GM19351 (cell line): ENCODE measurements at regions not wholly inside any gene's neighbourhood (a gene's known extent, or its start where the extent isn't known, plus 50 kb on each side); places are given as distances from the start of the nearest gene placed in this dataset.
"Not testable (repeated sequence)": the region's sequence is repeated elsewhere in the genome, so short reads cannot be mapped to it uniquely, and the experiment has no call there.

Experiments used
- ATAC-seq: cut with Tn5 transposase; IDR thresholded peaks from one replicate; pipeline ENCODE4 v1.9.1; 2021; ENCODE audit warnings: mild to moderate bottlenecking, moderate library complexity; ENCODE audit not compliant: unreplicated experiment

DNA sequence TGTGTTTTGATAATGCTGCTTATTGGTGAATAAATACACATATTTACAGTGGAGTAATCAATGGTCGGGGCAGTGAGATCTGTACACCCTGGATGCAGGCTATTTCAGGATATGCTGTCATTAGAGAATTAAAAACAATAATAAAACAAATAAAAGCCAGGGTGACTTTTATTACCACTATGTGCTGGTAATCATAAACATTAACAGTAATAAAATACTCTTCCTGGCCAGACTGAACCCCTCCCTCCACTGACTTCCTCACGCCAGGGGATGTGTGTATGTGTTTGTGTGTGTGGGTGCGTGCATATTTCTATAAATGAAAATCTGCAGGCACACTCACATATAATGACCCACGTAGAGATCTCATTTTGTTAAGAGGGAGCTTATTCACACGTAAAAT lies 98.0 kb upstream of the MAP9 start:
- no peak for ATAC-seq

DNA sequence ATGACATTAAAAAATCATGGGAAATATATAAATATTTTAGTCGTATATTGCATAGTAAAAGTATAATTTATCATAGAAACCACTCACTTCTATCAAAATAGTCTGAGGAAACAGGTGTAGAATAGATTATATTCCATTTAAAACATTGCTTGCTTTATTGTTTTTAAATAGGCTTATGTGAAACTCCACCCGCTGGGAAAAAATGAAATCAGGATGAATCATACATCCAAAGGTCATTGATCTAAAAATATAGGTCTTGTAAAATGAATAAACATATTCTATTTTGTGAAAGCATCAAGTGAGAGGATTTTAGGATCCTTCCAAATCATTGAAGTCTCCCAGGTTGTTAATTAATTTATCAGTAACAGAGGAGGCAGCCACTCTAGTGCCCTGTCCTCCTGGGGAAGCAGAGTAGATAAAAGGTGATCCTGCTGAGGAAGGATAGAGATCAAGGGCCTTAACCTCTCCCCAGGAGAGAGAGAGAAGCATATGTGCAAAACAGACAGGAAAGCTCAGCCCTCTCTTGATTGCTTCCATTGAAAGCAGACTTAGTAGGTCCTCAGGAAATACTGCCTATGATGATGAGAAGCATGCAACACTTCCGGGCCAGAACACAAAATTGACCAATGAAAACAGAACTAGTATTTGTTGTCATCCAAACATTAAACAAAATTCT lies 96.8 kb upstream of the MAP9 start:
- ATAC-seq: no peak

GRCh38 chr4:155468282-155468681 lies 91.5 kb upstream of the MAP9 start:
- ATAC-seq: no peak

GRCh38 chr4:155450676-155451075 lies 73.9 kb upstream of the MAP9 start:
- ATAC-seq: no peak

DNA sequence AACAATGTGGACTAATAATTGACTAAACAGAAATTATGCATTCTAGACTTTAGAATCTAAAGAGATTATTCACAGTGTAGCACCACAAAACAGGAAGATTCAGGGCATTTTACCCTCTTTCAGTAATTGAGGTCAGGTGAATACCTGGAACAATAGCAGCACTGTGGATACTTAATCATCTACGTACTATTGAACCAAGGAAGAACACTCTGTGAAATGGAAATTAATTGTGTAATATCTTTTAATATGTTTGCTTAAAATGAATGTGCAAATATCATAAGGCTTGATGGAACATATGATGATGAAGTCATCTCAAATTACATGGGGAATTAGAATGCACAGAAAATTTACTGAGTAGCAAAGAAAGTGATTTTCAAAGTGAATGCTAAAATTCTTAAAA lies 68.5 kb upstream of the MAP9 start:
- ATAC-seq: no peak

GRCh38 chr4:155444721-155445120 lies 68.0 kb upstream of the MAP9 start:
- ATAC-seq: no peak

DNA sequence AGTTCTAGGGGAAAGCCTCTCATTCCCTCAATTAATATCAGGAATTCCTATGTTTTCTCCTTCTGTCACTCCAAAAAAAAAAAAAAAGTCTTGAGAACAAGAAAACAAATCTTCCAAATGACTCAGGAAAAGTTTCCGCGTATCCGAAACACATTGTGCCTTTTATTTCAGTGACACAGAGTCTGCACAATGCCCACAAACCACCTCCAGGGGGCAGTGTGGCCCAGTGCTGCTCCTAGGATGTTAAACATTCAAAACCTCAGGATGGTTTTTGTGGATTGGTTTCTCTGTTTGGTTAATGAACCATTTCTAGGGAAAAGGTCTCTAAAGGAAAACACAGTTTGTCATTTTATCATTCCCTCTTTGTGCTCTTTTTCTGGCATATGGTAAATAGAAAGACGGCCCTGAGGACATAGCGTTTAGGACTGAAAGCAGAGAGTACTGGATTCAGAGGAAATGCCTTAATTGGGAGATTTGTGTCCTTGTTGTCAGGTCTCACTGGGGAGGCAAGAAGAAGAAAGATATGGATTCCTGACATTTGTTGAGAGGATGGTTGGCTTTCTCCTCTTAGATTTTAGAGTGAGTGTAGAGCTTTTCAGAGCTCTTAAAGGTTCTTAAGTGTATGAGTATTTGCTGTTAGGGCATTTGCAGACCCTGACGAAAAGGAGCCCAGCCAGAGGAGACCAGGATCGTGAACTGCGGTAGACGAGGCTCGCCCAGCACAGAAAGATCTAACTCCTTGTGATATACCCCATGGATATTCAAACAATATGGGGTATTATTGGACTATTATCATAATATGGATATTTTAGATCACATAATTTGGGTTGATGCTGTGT lies 65.7 kb upstream of the MAP9 start:
- peak; percentile 78 for ATAC-seq

DNA sequence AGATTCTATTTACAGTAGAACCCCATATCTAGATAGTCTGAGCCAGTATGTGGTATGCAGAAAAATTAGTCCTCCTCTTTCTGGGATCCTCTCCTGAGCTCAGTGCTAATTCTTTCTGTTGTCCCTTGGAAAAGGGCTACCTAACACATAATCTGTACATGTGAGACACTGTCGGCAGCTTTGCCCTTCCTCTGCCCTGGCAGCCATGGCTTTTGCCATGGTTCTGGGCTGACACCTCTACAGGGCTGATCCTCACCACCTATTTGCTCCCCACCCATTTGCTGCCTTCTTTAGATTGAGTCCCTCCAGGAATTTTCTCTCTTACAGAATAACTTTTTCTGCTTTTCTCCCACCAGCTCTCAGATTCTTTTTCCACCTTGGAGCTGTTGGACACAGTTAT lies 64.7 kb upstream of the MAP9 start:
- no peak for ATAC-seq

- not testable (repeated sequence) for ATAC-seq
These were observed 63.0 kb upstream of the MAP9 start for GRCh38 chr4:155439760-155440159.

GRCh38 chr4:155434904-155435303 lies 58.1 kb upstream of the MAP9 start:
- ATAC-seq: no peak

DNA sequence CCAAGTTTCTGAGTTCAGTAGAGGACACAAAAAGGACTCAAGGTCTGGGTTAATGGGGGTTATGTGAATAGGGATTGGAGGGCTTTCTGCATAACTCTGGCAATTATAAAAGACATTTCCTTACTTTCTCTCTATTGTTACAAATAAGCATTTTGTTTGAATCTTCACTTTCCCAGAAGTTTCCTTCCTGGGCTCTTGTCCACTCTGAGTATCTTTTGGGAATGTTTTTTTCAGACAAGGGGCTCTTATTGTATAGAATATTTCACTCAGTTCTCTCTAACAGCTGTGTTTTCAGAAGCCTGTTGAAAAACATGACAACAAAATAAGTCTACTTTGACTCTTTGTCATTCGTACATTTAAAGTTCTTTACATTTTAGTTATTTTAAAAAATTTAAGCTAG lies 57.6 kb upstream of the MAP9 start:
- ATAC-seq: no peak

DNA sequence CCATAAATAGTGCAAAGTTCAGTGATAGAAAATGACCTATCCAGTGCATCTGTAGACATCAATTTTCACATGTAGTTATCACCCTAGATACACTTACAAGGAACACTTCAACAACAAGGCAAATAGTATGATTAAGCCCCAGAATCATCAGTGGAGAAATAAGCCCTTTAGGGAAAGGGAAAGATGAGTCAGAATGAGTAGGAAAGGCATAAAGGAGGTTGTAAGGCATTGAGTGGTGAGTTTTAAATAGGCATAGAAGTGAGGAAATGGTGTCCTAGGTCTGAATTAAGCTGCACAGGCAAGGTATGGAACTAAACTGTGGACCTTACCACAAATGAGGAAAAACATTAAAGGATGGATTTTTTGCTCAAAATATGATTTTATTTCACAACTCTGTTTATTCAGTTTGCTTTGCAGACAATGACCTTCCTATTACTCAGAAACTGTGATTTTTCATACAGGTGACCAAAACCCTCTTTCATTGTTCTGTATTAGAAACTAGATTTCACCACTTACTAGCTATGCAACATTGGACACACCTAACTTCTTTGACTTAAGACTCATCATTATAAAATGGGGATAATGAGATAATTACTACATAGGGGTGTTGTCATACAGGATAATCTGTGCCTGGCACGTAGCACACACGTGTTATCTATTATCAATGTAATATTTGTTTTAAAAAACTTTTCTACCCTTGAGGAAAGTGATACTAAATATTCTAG lies 57.0 kb upstream of the MAP9 start:
- ATAC-seq: no peak

GRCh38 chr4:155430895-155431795 lies 54.4 kb upstream of the MAP9 start:
- ATAC-seq: no peak

- no peak for ATAC-seq
These were observed 51.4 kb upstream of the MAP9 start for GRCh38 chr4:155428128-155428527.

DNA sequence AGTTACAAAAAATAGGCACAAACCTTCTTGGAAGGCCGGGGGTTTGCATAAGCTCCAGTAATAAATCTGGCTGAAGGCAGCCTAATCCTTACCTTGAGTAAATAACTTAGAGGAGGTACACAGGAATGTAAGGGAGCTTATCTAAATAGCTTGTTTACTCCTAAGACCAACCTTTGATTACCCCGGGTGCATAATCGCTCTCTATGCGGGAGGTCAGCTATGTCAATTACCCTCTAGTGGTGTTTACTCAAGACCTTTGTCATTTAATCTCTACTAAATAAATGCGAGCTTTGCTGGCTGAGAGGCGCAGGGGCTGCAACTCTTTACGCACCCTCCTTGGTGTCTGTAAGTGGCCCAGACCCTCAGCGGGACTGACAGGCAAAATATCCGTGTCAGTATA lies 50.2 kb upstream of the MAP9 start:
- no peak for ATAC-seq
